ENCODE measurements at regions not wholly inside any gene's neighbourhood (a gene's known extent, or its start where the extent isn't known, plus 50 kb on each side); places are given as distances from the start of the nearest gene placed in this dataset.

- TF ChIP-seq SMC3 (IDR thresholded peaks at IDR 0.05; ENCODE audit: low read depth, low read length): no peak
- TF ChIP-seq CTCF (conservative IDR thresholded peaks at IDR 0.05; ENCODE audit: low read depth, low read length): no peak
- no peak for TF ChIP-seq RAD21 (IDR thresholded peaks at IDR 0.05; ENCODE audit: low read length)
- TF ChIP-seq POLR2A (IDR thresholded peaks at IDR 0.05; ENCODE audit: low read depth, low read length): no peak
- no peak for TF ChIP-seq MXI1 (IDR thresholded peaks at IDR 0.05; ENCODE audit: borderline replicate concordance, low read depth, low read length)
- TF ChIP-seq MAZ (IDR thresholded peaks at IDR 0.05; ENCODE audit: borderline replicate concordance, low read depth, low read length): no peak
- no peak for TF ChIP-seq USF2 (IDR thresholded peaks at IDR 0.05; ENCODE audit: low read depth, low read length)
Measured at GRCh38 chr6:132224943-132225342, 176.3 kb downstream of the MOXD1 start.

Measured in IMR-90 (cell line).